ENCODE measurements at regions not wholly inside any gene's neighbourhood (a gene's known extent, or its start where the extent isn't known, plus 50 kb on each side); places are given as distances from the start of the nearest gene placed in this dataset.

DNA sequence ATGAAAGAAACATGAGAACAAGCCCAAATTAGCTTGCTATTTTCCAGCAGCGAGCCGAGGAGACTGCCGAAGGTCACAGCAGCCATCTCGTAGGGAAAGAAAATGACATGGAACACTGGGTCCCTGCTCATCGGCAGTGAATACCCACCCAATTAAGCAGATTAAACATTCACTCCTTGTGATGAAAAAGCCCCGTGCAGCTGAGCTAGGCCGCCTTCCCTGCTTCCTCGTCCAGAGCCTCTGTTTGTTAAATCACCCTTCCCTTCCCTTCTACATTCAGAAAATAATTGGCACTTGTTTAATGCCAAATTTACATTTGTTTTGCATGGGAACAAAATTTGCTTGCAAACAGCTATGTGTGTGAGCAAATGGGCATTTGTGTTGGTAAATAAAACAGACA is 342.5 kb downstream of the RMST start:
- no peak for DNase-seq
- Histone ChIP-seq H3K9me3 (no peaks in the 10 kb centered on the region), H3K27me3 (no peaks in the 10 kb centered on the region), H3K4me3 (no peak overlapping the region), H3K36me3 (no peaks in the 10 kb centered on the region), H3K4me1 (no peaks in the 10 kb centered on the region), H3K27ac (no peak overlapping the region)
- no peak for ATAC-seq
- intact Hi-C loops (cut with DNase I; ENCODE audit: low total_unique reads), result no loop called here
- in situ Hi-C loops (cut with MboI; ENCODE audit: low sequenced_read_pairs in 4 of 4), result no loop called here
- TF ChIP-seq, protein P1, sequence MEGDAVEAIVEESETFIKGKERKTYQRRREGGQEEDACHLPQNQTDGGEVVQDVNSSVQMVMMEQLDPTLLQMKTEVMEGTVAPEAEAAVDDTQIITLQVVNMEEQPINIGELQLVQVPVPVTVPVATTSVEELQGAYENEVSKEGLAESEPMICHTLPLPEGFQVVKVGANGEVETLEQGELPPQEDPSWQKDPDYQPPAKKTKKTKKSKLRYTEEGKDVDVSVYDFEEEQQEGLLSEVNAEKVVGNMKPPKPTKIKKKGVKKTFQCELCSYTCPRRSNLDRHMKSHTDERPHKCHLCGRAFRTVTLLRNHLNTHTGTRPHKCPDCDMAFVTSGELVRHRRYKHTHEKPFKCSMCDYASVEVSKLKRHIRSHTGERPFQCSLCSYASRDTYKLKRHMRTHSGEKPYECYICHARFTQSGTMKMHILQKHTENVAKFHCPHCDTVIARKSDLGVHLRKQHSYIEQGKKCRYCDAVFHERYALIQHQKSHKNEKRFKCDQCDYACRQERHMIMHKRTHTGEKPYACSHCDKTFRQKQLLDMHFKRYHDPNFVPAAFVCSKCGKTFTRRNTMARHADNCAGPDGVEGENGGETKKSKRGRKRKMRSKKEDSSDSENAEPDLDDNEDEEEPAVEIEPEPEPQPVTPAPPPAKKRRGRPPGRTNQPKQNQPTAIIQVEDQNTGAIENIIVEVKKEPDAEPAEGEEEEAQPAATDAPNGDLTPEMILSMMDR (IDR thresholded peaks at IDR 0.05 in 4 of 5, conservative IDR thresholded peaks at IDR 0.05 in 1 of 5), result no peak
- TF ChIP-seq POLR2A (IDR thresholded peaks at IDR 0.05), result no peak

DNA sequence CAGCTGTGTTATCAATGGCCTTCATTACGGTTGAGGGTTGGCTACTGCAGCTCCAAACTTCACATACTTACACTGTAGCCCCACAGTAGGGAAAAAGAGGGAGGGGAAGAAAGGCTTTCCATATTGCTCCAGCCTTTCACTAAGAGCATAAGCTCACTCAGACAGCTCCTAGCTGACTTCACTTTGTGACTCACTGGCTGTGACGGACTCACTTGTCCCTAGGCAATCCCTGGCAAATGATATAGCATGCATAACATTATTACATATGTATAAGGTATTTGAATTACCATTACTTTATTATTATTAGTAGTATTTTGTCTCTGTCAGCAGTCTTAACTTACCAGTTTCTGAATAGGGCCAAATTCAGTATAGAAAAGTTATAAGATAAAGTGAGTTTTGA is 350.7 kb downstream of the RMST start:
- Histone ChIP-seq H3K36me3 (no peaks in the 10 kb centered on the region), H3K27me3 (no peaks in the 10 kb centered on the region), H3K4me3 (no peak overlapping the region), H3K9me3 (no peaks in the 10 kb centered on the region), H3K4me1 (no peaks in the 10 kb centered on the region), H3K27ac (no peak overlapping the region)
- DNase-seq, result no peak
- ATAC-seq, result no peak
- in situ Hi-C loops (cut with MboI; ENCODE audit: low sequenced_read_pairs in 4 of 4) (no loop called here), intact Hi-C loops (cut with DNase I; ENCODE audit: low total_unique reads) (no loop called here)
- TF ChIP-seq, protein P1 (IDR thresholded peaks at IDR 0.05 in 4 of 5, conservative IDR thresholded peaks at IDR 0.05 in 1 of 5), result no peak
- no peak for TF ChIP-seq POLR2A (IDR thresholded peaks at IDR 0.05)

DNA sequence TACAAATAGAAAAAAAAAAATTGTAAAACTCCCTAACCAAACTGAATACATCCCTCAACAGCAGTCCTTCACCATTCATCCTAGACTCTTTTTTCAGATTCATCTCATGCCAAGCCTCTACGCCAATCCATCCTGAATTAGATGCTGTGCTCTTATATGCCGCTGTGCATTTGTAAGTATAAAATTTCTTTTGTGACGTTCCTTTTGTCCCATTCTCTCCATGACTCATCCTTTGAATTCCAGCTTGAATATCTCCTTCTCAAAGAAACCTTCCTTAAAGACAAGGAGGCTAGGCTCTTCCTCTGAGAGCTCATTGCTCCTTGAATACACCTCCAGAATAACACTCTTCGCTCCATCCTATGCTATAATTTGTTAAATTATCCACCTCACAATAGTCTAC is 359.2 kb downstream of the RMST start:
- intact Hi-C loops (cut with DNase I; ENCODE audit: low total_unique reads) (no loop called here), in situ Hi-C loops (cut with MboI; ENCODE audit: low sequenced_read_pairs in 4 of 4) (no loop called here)
- Histone ChIP-seq H3K9me3 (no peaks in the 10 kb centered on the region), H3K4me1 (no peaks in the 10 kb centered on the region), H3K27me3 (no peaks in the 10 kb centered on the region), H3K27ac (no peak overlapping the region), H3K36me3 (no peaks in the 10 kb centered on the region), H3K4me3 (no peak overlapping the region)
- ATAC-seq, result no peak
- no peak for DNase-seq
- no peak for TF ChIP-seq POLR2A (IDR thresholded peaks at IDR 0.05)
- TF ChIP-seq, protein P1 (IDR thresholded peaks at IDR 0.05 in 4 of 5, conservative IDR thresholded peaks at IDR 0.05 in 1 of 5), result no peak

DNA sequence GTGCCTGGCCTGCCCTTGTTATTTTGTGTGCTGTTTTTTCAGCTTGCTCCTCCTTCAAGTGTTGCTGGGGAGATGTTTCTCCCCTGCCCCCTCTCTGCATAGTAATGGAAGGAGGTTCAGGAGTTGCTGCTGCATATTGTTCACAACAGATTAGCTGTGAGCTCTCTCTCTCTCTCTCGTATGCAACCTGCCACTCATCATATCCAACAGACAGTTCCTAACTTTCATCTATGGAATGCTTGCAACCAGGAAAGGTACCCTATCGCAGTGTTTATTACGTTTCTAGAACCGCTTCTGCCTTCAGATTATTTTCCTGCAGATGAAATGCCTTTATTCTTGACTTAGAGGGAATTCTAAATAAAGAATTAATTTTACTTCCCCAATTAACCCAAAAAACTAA is 372.9 kb downstream of the RMST start:
- no peak for DNase-seq
- Histone ChIP-seq H3K36me3 (no peaks in the 10 kb centered on the region), H3K9me3 (no peaks in the 10 kb centered on the region), H3K27me3 (no peaks in the 10 kb centered on the region), H3K4me1 (no peaks in the 10 kb centered on the region), H3K27ac (no peak overlapping the region), H3K4me3 (no peak overlapping the region)
- ATAC-seq, result no peak
- intact Hi-C loops (cut with DNase I; ENCODE audit: low total_unique reads) (no loop called here), in situ Hi-C loops (cut with MboI; ENCODE audit: low sequenced_read_pairs in 4 of 4) (no loop called here)
- no peak for TF ChIP-seq POLR2A (IDR thresholded peaks at IDR 0.05)
- TF ChIP-seq, protein P1 (IDR thresholded peaks at IDR 0.05 in 4 of 5, conservative IDR thresholded peaks at IDR 0.05 in 1 of 5), result no peak

DNA sequence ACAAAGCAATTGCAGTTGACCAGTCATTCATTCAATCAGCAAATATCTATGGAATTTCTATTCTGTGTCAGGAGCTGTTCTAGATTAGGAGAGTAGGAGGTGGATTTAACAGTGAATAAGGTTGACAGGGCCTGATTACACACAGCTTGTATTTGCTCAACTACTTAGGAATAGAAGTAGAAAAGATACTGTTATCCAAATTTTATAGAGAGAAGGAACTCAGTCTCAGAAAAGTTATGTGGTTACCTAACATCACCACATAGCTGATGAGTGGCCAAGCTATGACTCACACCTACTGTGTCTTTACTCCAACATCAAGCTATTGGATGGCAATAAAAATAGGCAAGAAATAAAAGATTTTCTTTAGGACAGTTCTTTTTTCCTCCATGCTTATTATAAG is 374.8 kb downstream of the RMST start:
- intact Hi-C loops (cut with DNase I; ENCODE audit: low total_unique reads), result no loop called here
- ATAC-seq, result no peak
- TF ChIP-seq POLR2A (IDR thresholded peaks at IDR 0.05), result no peak
- TF ChIP-seq, protein P1 (IDR thresholded peaks at IDR 0.05 in 4 of 5, conservative IDR thresholded peaks at IDR 0.05 in 1 of 5), result no peak
- Histone ChIP-seq H3K27me3 (no peaks in the 10 kb centered on the region), H3K9me3 (no peaks in the 10 kb centered on the region), H3K4me3 (no peak overlapping the region), H3K4me1 (no peaks in the 10 kb centered on the region), H3K27ac (no peak overlapping the region), H3K36me3 (no peaks in the 10 kb centered on the region)
- DNase-seq, result no peak
- in situ Hi-C loops (cut with MboI; ENCODE audit: low sequenced_read_pairs in 4 of 4), result no loop called here
